ENCODE measurements at regions not wholly inside any gene's neighbourhood (a gene's known extent, or its start where the extent isn't known, plus 50 kb on each side); places are given as distances from the start of the nearest gene placed in this dataset.

DNA sequence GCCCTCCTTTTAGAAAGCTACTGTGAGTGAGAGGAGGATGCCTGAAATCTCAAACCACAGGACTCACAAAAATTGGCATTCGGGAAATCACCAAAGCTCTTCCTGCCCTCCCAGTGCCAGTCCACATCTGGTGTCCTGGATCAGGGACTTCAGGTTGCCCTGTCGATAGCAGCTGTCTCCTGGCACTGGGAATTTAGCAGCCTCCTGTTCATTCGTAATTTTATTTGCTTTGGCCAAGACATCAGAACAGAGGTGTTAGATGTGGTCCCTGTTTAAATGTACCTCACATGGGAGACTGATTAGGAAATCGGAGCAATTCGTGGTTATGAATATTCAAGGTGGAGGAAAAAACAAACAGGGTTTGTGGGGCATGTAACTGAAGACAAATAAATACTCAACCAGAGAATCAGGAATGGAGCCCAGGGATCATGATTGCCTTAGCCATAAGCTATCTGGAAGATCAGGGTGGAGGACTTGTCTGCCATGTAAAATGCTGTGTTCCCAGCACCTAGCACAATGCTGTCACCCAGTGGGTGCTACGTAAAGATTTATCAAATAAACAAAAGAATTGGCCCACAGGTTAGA is 265.2 kb upstream of the PROK2 start:
- no peak for TF ChIP-seq CTCF (IDR thresholded peaks at IDR 0.05)
- DNase-seq = no peak
- Mint-ChIP-seq H3K9me3 (no peaks in the 10 kb centered on the region), H3K36me3 (ENCODE audit: low read depth) (no peaks in the 10 kb centered on the region), H3K27ac (no peak overlapping the region), H3K27me3 (ENCODE audit: low read depth, poor library complexity) (peaks cover 19% of the 10 kb centered on the region), H3K4me1 (no peaks in the 10 kb centered on the region), H3K4me3 (no peak overlapping the region)

DNA sequence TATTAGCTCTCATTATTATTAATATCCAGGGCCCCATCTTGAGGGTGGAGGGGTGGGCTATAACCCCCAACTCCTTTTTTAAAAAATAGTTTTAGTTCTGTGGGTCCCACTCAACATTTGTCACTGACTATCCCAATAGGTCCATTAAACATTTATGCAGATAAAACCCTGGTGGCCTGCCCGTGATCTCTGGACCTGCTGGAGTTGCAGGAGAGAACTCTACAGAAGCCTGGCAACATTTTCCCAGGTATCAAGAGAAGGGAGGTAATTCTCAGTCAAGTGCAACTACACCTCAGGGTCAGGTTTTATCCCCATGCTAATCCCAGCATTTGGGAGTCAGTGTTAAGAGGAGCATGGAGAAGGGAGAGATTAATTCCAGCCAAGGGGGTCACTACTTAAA is 264.4 kb upstream of the PROK2 start:
- peaks cover 4% of the 10 kb centered on the region for H3K4me1 Mint-ChIP-seq
- DNase-seq = no peak
- H3K9me3 Mint-ChIP-seq = no peaks in the 10 kb centered on the region
- no peak for TF ChIP-seq CTCF (IDR thresholded peaks at IDR 0.05)
- no peak overlapping the region for H3K27ac Mint-ChIP-seq
- H3K4me3 Mint-ChIP-seq = no peak overlapping the region
- peaks cover 19% of the 10 kb centered on the region for H3K27me3 Mint-ChIP-seq (ENCODE audit: low read depth, poor library complexity)
- H3K36me3 Mint-ChIP-seq (ENCODE audit: low read depth) = no peaks in the 10 kb centered on the region

DNA sequence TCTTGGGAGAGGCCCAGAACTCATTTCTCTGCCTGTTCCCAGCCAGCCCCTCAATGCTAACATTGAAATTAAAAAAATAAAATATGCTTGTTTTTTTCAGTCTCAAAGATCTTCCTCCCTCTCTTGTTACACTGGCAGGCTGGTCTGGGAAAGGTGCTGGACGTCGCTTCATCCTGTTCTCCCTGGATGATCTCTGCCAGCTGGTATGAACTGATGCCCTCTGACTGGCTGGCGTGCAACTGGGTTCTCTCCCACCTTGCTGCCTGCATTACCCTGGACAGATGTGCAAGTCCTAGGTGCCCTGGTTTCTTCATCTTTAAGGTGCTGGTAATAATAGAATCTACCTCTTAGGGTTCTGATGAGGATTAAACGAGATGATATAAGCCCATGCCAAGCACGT is 263.9 kb upstream of the PROK2 start:
- Mint-ChIP-seq H3K4me1 (peaks cover 4% of the 10 kb centered on the region), H3K27ac (no peak overlapping the region)

DNA sequence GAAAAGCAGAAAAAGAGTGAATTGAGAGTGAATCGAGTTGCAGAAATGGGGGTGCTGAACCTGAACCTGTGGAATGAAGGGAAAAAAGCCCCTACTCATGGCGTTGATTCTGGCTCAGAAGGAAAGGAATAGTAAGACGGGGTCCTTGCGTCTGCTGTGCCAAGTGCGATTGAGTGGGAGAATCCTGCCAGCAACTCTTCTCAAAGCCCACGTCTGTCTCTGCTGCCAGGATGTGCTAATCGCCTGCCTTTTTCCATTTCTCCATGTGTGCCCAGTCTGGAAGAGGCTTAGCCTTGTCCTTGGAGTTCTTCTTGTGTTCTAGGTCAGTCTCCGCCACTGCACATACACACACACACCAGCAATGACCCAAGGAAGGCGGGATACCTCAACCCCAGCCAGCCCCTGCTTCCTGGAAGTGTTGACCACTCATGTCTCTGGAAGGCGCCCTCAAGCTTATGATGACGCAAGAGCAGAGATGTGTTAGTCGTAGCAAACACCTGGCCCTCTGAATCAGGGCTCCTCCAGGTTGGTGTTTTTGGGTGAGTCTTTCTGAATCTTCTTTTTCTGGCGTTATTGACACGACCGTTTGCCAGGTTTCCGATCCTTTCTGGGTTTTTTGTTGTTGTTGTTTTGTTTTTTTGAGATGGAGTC is 262.4 kb upstream of the PROK2 start:
- Mint-ChIP-seq H3K36me3 (ENCODE audit: low read depth) (no peaks in the 10 kb centered on the region), H3K4me1 (peaks cover 7% of the 10 kb centered on the region), H3K9me3 (no peaks in the 10 kb centered on the region), H3K4me3 (no peak overlapping the region), H3K27me3 (ENCODE audit: low read depth, poor library complexity) (peaks cover 22% of the 10 kb centered on the region), H3K27ac (no peak overlapping the region)
- TF ChIP-seq CTCF (IDR thresholded peaks at IDR 0.05) = no peak
- no peak for DNase-seq

More for the DNA sequence above, 263.9 kb upstream of the PROK2 start:
- Mint-ChIP-seq H3K4me3 (no peak overlapping the region), H3K27me3 (ENCODE audit: low read depth, poor library complexity) (peaks cover 19% of the 10 kb centered on the region), H3K36me3 (ENCODE audit: low read depth) (no peaks in the 10 kb centered on the region), H3K9me3 (no peaks in the 10 kb centered on the region)
- no peak for DNase-seq
- no peak for TF ChIP-seq CTCF (IDR thresholded peaks at IDR 0.05)

DNA sequence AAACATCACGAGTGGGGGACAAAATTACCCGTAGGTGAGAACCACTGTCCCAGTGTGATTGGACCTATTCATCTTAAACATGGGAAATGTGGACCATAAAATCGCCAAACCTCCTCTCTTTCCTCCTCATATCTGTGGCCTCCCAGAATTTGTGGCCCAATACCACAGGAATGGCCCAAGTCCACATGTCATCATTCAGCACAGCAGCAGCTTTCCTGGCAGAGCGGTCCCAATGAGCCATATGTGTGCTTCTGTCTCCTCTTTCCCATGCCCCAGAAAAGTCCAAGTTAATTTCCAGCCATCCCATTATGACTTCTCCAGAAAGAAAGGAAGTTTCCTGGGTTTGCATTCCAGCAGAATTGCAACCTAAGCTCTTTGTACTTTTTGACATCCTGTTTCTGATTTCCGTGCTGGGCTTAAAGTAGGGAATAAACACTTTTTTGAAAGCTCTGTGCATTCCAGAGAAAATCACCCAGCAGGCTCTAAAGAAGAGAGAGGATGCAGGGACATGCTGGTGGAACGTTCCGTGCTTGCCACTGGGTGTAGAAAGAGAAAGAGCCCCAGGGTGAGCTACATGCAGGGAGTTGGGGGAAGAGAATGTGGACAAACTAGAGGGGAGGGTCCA is 259.4 kb upstream of the PROK2 start:
- no peaks in the 10 kb centered on the region for H3K9me3 Mint-ChIP-seq
- peak overlapping the region; percentile 13 for H3K27ac Mint-ChIP-seq

More for the DNA sequence above, 259.4 kb upstream of the PROK2 start:
- no peak for TF ChIP-seq CTCF (IDR thresholded peaks at IDR 0.05)
- H3K4me3 Mint-ChIP-seq = no peak overlapping the region
- no peaks in the 10 kb centered on the region for H3K36me3 Mint-ChIP-seq (ENCODE audit: low read depth)
- peaks cover 19% of the 10 kb centered on the region for H3K27me3 Mint-ChIP-seq (ENCODE audit: low read depth, poor library complexity)
- H3K4me1 Mint-ChIP-seq = peaks cover 11% of the 10 kb centered on the region
- no peak for DNase-seq
